SKM-1 treated with dmso at 0.1 percent for 144 hours (cell line): ENCODE measurements at regions not wholly inside any gene's neighbourhood (a gene's known extent, or its start where the extent isn't known, plus 50 kb on each side); places are given as distances from the start of the nearest gene placed in this dataset.
A peak's percentile ranks its signal among the peaks of the same experiment; 100 is the strongest.

Experiments
- DNase-seq: peaks from one replicate; lab custom pipeline; 2025; ENCODE audit not compliant: unreplicated experiment; lab: John Stamatoyannopoulos, UW

DNA sequence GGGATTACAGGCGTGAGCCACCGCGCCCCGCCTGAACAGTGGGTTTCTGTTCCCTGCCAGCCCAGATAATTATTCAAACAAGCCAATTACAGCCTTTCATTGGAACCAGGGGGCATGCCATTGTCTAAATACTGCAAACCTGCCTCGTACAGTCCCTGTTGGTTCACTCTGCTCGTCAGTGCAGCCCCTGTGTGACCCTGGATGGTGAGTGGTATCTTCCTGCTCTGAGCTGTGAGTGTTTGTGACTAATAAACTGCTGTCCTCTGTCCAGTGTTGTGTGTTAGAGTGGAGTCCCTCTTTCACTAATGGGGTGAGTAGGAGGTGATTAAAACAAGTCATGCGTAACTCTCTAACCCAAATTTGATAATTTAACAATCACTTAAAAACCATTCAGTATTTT, 176.5 kb upstream of the FAM3C start:
- no peak for DNase-seq

- no peak for DNase-seq
These were observed 174.3 kb upstream of the FAM3C start for GRCh38 chr7:121570365-121570764.

GRCh38 chr7:121563177-121563576, 167.1 kb upstream of the FAM3C start:
- DNase-seq, result no peak

GRCh38 chr7:121562259-121562658, 166.2 kb upstream of the FAM3C start:
- DNase-seq, result no peak

DNA sequence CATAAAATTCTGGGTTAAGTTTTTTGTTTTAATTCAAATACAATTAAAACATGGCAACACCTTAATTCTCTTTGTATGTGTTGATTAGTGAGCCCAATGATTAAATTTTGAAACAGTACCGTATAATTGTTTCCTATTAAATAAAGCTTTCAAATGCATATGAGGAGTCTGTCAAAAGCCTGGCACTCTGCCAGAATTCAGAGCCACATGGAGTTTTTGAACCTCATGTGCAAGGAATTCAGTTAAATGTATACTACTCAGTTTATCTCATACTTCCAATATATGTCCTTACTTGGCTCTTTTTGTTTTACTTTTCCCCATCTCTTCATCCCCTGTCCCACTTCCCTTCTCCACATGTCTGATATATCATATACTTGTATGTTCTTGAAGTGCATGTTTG, 165.6 kb upstream of the FAM3C start:
- DNase-seq, result no peak

GRCh38 chr7:121560267-121560990, 164.3 kb upstream of the FAM3C start:
- DNase-seq, result no peak

GRCh38 chr7:121558288-121558687, 162.2 kb upstream of the FAM3C start:
- no peak for DNase-seq

- no peak for DNase-seq
These were observed 161.2 kb upstream of the FAM3C start for GRCh38 chr7:121557034-121557892.

GRCh38 chr7:121555558-121555957, 159.4 kb upstream of the FAM3C start:
- no peak for DNase-seq

DNA sequence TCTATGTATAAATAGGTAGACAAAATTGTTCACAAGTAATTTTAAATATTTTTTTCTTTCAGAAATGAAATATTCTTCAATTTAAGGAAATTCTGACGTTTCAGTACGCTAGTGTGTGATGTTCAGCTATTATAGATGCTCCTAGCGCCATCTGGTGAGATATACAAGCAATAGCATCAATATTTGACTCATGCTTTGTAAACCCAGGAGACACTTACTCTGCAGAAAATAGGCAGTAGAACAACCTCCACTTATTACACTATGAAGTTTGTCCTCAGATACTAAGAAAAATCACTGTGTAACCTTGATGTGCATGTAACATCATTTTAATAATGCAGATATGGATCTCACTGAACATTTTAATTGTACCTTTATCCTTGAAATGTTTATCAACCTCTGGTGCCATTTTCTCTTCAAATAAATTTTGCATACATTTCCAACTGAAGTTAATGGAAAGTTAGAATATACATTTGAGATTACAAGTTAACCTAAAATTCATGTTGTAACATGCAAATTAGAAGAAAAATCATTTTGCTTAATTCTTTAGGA, 151.5 kb upstream of the FAM3C start:
- DNase-seq, result peak; percentile 53

GRCh38 chr7:121546632-121547543, 150.8 kb upstream of the FAM3C start:
- DNase-seq, result no peak

- no peak for DNase-seq
These were observed 149.3 kb upstream of the FAM3C start for GRCh38 chr7:121545418-121545817.

DNA sequence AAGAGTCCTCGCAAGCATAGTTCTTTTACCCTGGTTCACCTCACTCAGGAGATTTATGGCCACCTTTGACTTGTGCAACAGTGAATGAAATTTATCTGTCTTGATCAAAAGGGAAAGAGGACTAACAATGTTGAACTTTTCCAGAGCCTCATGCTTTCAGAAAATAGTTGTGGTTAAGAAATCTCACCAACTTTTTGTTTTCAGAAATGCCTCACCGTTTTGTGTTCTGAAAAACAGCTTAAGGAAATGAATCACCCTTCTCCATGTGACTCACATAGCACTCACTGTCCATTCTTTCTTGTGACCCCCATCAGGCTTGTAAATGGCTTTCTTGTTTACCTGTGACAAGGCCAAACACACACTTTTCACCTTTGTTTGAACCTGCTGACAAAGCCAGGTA, 148.6 kb upstream of the FAM3C start:
- DNase-seq, result no peak

DNA sequence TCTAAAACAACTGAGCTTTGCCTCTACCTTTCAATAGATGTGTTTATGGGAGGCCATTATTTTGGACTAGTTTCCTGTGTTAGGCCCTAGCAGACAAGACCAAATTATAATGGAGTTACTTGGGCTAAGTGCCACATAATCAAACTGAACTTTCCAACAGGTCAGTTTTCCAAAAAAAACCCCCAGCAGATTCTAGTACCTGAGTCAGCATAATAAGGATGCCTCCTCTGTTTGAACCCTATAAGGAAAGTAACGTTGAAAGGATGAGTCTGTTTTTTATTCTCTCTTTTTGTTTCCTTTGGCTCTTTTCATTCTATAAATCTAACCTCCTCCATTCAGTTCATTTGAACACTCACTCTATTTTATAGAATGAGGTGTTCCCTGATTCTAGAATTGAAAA, 148.1 kb upstream of the FAM3C start:
- no peak for DNase-seq

- no peak for DNase-seq
These were observed 145.3 kb upstream of the FAM3C start for GRCh38 chr7:121541457-121541856.

DNA sequence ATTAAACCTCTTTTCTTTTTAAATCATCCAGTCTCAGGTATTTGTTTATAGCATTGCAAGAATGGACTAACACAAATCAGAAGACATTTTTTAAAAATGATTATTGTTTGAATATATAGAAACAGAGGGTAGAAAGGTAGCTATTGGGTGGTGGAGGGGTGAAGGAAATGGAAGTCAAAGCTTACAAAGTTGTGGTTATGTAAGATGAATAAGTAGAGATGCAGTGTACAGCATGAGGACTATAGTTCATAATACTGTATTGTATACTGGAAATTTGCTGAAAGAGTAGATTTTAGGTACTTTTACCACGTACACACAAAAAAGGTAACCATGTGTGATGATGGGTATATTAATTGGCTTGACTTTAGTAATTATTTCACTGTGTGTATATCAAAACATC, 144.0 kb upstream of the FAM3C start:
- no peak for DNase-seq

- no peak for DNase-seq
These were observed 140.9 kb upstream of the FAM3C start for GRCh38 chr7:121537031-121537430.

GRCh38 chr7:121531175-121532070, 135.3 kb upstream of the FAM3C start:
- DNase-seq, result no peak

DNA sequence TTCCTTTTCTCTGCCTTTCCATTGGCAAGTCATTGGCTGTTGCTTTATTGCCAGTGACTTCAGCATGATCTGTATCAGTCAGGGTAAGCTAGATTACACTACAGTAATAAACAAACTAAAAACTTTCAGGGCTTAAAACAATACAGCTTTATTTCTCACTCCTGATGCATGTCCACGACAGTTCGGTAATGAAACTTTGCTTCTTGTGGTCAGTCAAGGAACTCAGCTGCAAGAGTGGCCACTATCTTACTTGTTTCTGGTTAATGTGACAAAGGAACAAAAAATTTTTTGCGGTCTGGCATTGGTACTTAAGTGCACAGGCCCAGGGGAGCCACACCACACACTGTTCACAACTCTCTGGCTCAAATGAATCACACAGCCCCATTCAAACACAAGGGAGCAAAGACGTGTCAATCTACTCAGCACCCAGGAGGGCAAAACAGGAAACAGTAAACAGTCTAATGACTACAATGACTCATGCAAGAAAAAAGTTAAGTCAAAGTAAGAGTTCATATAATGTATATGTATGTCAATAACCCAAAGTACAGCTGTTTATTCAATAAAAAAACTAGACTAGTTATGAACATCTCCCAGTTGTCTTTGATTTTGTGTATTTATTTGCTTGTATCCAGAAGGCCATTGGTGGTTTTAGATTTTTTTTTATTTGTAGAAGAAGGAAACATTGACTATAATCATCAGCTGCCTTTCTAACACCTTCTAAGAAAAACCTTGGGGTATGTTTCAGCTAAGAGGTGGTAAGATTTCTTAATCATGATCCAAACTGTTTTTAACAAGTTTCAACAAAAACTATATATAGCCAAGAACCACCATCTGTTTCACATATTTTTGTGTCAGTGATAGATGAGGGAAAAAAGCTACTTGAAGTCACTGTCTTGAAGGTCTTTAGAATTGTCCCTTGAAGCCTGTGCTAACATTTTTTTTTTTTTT, 134.4 kb upstream of the FAM3C start:
- DNase-seq, result no peak
